Fibroblast of mammary gland (primary cell): ENCODE measurements at regions not wholly inside any gene's neighbourhood (a gene's known extent, or its start where the extent isn't known, plus 50 kb on each side); places are given as distances from the start of the nearest gene placed in this dataset.

ENCODE experiments used
- DNase-seq: peaks from one replicate; pipeline ENCODE4 v3.0.0-alpha.2; 2010; ENCODE audit warnings: low read depth
- H3K4me3 ChIP-seq: 2 replicates; pipeline ENCODE4 v1.5.1; 2011; ENCODE audit warnings: low read depth, mild to moderate bottlenecking, low read length, moderate library complexity; ENCODE audit not compliant: control insufficient read depth
- CTCF ChIP-seq: conservative IDR thresholded peaks from 2 replicates; pipeline ENCODE4 v1.5.1; 2011; ENCODE audit warnings: low read depth, low read length, inconsistent platforms; ENCODE audit not compliant: control insufficient read depth, insufficient read depth

- TF ChIP-seq CTCF, result no peak
- H3K4me3 ChIP-seq, result no peak overlapping the region
- DNase-seq, result no peak
Measured at GRCh38 chr6:98041056-98041455, 758.0 kb upstream of the MMS22L start.

- no peak for DNase-seq
- no peak overlapping the region for H3K4me3 ChIP-seq
- no peak for TF ChIP-seq CTCF
Measured at GRCh38 chr6:98041921-98042320, 758.9 kb upstream of the MMS22L start.

- no peak overlapping the region for H3K4me3 ChIP-seq
- TF ChIP-seq CTCF, result no peak
- no peak for DNase-seq
Measured at GRCh38 chr6:98044151-98044561, 761.1 kb upstream of the MMS22L start.

GRCh38 chr6:98044791-98045470, 761.9 kb upstream of the MMS22L start:
- H3K4me3 ChIP-seq, result no peak overlapping the region
- TF ChIP-seq CTCF, result no peak
- no peak for DNase-seq

GRCh38 chr6:98047164-98047563, 764.1 kb upstream of the MMS22L start:
- TF ChIP-seq CTCF, result no peak
- H3K4me3 ChIP-seq, result no peak overlapping the region
- DNase-seq, result no peak

GRCh38 chr6:98047871-98048270, 764.9 kb upstream of the MMS22L start:
- no peak overlapping the region for H3K4me3 ChIP-seq
- no peak for TF ChIP-seq CTCF
- no peak for DNase-seq

GRCh38 chr6:98054453-98054852, 771.4 kb upstream of the MMS22L start:
- TF ChIP-seq CTCF, result peak; percentile 9
- DNase-seq, result peak; percentile 1
- no peak overlapping the region for H3K4me3 ChIP-seq
